HepG2 (cell line): ENCODE measurements at regions not wholly inside any gene's neighbourhood (a gene's known extent, or its start where the extent isn't known, plus 50 kb on each side); places are given as distances from the start of the nearest gene placed in this dataset.

ENCODE experiments used
- ATAC-seq: fragments of 200-7000 bp; cut with Tn5 transposase; 3 replicates; pipeline ENCODE4 v1.9.1; 2020; ENCODE audit warnings: mild to moderate bottlenecking, moderate library complexity
- BruUV-seq: library from RNA; stranded (reverse); fragments of 400-500 nt; replicated peaks from 2 replicates; lab custom pipeline; 2021; lab: Mats Ljungman, UMichigan
- CTCF ChIA-PET: fragments of 300-600 bp; formaldehyde crosslinking; extraction: SDS; loops from one replicate; lab custom pipeline; 2021; ENCODE audit warnings: low total read pairs, inconsistent platforms, low intra/inter-chr PET ratio; lab: Yijun Ruan, JAX
- POLR2A ChIA-PET: fragments of 350-600 bp; sonication (Branson Sonifier 250); formaldehyde crosslinking; loops from one replicate; lab custom pipeline; 2020; ENCODE audit warnings: antibody characterized with exemption, inconsistent platforms; lab: Yijun Ruan, JAX
- DNase-seq: peaks from one replicate; pipeline ENCODE4 v3.0.0-alpha.2; 2015; ENCODE audit warnings: low spot score
- FAIRE-seq: peaks from 3 replicates; lab custom pipeline; 2011; peaks lifted over from hg19 to GRCh38; lab: Jason Lieb, UNC
- H2AFZ ChIP-seq: one replicate; pipeline ENCODE4 v1.6.1; 2011; ENCODE audit warnings: low read length, inconsistent platforms
- H3K27ac ChIP-seq: fragments of 300-600 bp; 3 replicates; pipeline ENCODE4 v1.8.0; 2011; ENCODE audit warnings: mixed run types, mild to moderate bottlenecking, mixed read lengths, low read length, inconsistent platforms; ENCODE audit not compliant: insufficient read depth; ENCODE audit errors: extremely low read length
- H3K27me3 ChIP-seq, 2 experiments: fragments of 200-600 bp in 1 of 2; 2 replicates in 1 of 2; 3 replicates in 1 of 2; pipeline versions ENCODE4 v1.6.0 to v1.8.0; 2011; ENCODE audit warnings: low read length in 2 of 2, mild to moderate bottlenecking in 2 of 2, moderate library complexity in 2 of 2, inconsistent platforms in 1 of 2; ENCODE audit not compliant: insufficient read depth in 2 of 2, control insufficient read depth in 1 of 2
- H3K36me3 ChIP-seq, 2 experiments: fragments of 200-600 bp in 1 of 2; replicated peaks in 1 of 2; 2 replicates in 1 of 2; 3 replicates in 1 of 2; pipeline versions ENCODE4 v1.5.1 to v1.8.0; 2011; ENCODE audit warnings: low read length in 2 of 2, inconsistent platforms in 1 of 2; ENCODE audit not compliant: insufficient read depth in 2 of 2, control insufficient read depth in 1 of 2
- H3K4me1 ChIP-seq: 2 replicates; pipeline ENCODE4 v1.5.1; 2012; ENCODE audit warnings: low read length, inconsistent platforms; ENCODE audit not compliant: insufficient read depth
- H3K4me2 ChIP-seq: 2 replicates; pipeline ENCODE4 v1.6.0; 2011; ENCODE audit warnings: low read depth, low read length, inconsistent platforms
- H3K4me3 ChIP-seq, 3 experiments: fragments of 200-600 bp in 1 of 3; sonication (generic), shearing (Covaris generic) in 1 of 3; replicated peaks in 1 of 3; 2 replicates each; pipeline ENCODE4 v1.5.1; 2011 to 2016; ENCODE audit warnings: low read length in 3 of 3, inconsistent platforms in 2 of 3, low read depth in 2 of 3, mild to moderate bottlenecking in 2 of 3, control low read depth in 1 of 3, mixed read lengths in 1 of 3; ENCODE audit not compliant: insufficient read depth in 1 of 3
- H3K79me2 ChIP-seq: one replicate; pipeline ENCODE4 v1.6.1; 2011; ENCODE audit warnings: low read length, inconsistent platforms; ENCODE audit not compliant: insufficient read depth
- H3K9ac ChIP-seq: 2 replicates; pipeline ENCODE4 v1.6.0; 2011; ENCODE audit warnings: mild to moderate bottlenecking, low read depth, low read length, inconsistent platforms; ENCODE audit not compliant: insufficient read depth
- H3K9me3 ChIP-seq: 2 replicates; pipeline ENCODE4 v1.5.1; 2012; ENCODE audit warnings: mild to moderate bottlenecking, low read length
- H4K20me1 ChIP-seq: 2 replicates; pipeline ENCODE4 v1.6.0; 2011; ENCODE audit warnings: inconsistent platforms, mild to moderate bottlenecking, low read length, moderate library complexity; ENCODE audit not compliant: insufficient read depth
- AKAP8 ChIP-seq: sonication (generic); formaldehyde crosslinking; IDR thresholded peaks from 2 replicates; pipeline ENCODE4 v1.5.1; 2020; ENCODE audit warnings: mild to moderate bottlenecking, missing genetic modification reagents
- ARNT2 ChIP-seq: sonication (generic); formaldehyde crosslinking; IDR thresholded peaks from 2 replicates; pipeline ENCODE4 v1.8.0; 2022; ENCODE audit warnings: mild to moderate bottlenecking, low read depth, missing genetic modification reagents, moderate library complexity
- BRD4 ChIP-seq: sonication (generic); formaldehyde crosslinking; IDR thresholded peaks from 2 replicates; pipeline ENCODE4 v1.4.0; 2020; ENCODE audit warnings: missing genetic modification reagents
- DR1 ChIP-seq: sonication (generic); formaldehyde crosslinking; IDR thresholded peaks from 2 replicates; pipeline ENCODE4 v1.8.0; 2021; ENCODE audit warnings: mild to moderate bottlenecking, missing genetic modification reagents, inconsistent platforms
- IRF9 ChIP-seq: sonication (generic); formaldehyde crosslinking; IDR thresholded peaks from 2 replicates; pipeline ENCODE4 v1.8.0; 2022; ENCODE audit warnings: missing genetic modification reagents, mild to moderate bottlenecking, borderline replicate concordance
- KLF11 ChIP-seq: IDR thresholded peaks from 2 replicates; pipeline ENCODE4 v1.6.1; 2016; ENCODE audit warnings: missing compliant biosample characterization
- KLF12 ChIP-seq: sonication (generic); formaldehyde crosslinking; IDR thresholded peaks from 2 replicates; pipeline ENCODE4 v1.4.0; 2020; ENCODE audit warnings: missing genetic modification reagents, borderline replicate concordance
- PTBP1 ChIP-seq: fragments of 200-400 bp; formaldehyde crosslinking; IDR thresholded peaks from 2 replicates; pipeline ENCODE4 v1.6.1; 2018; ENCODE audit warnings: low read length, low read depth; ENCODE audit not compliant: poor library complexity, severe bottlenecking
- SNAPC2 ChIP-seq: sonication (generic); formaldehyde crosslinking; IDR thresholded peaks from 2 replicates; pipeline ENCODE4 v1.8.1; 2022; ENCODE audit warnings: mild to moderate bottlenecking, missing genetic modification reagents
- SOX6 ChIP-seq, 2 experiments: fragments of 450-650 bp in 1 of 2; sonication (generic) in 1 of 2; formaldehyde crosslinking in 1 of 2; IDR thresholded peaks; 2 replicates each; pipeline versions ENCODE4 v1.4.0 to v1.6.1; 2017 to 2020; ENCODE audit warnings: antibody characterized with exemption in 1 of 2, mild to moderate bottlenecking in 1 of 2, missing genetic modification reagents in 1 of 2
- TGIF2 ChIP-seq: IDR thresholded peaks from 2 replicates; pipeline ENCODE4 v1.6.1; 2016; ENCODE audit warnings: control low read depth, missing compliant biosample characterization
- YY1 ChIP-seq: IDR thresholded peaks from 2 replicates; pipeline ENCODE4 v1.6.1; 2011; ENCODE audit warnings: low read length, low read depth, moderate library complexity, mild to moderate bottlenecking; ENCODE audit not compliant: insufficient read depth, insufficient replicate concordance
- ZNF101 ChIP-seq: sonication (generic); formaldehyde crosslinking; IDR thresholded peaks from 2 replicates; pipeline ENCODE4 v1.4.0; 2020; ENCODE audit warnings: mild to moderate bottlenecking, low read depth, missing genetic modification reagents, borderline replicate concordance
- ZNF292 ChIP-seq: sonication (generic); formaldehyde crosslinking; IDR thresholded peaks from 2 replicates; pipeline ENCODE4 v1.8.1; 2022; ENCODE audit warnings: mild to moderate bottlenecking, low read depth, missing genetic modification reagents, borderline replicate concordance
- ZNF3 ChIP-seq: IDR thresholded peaks from 2 replicates; pipeline ENCODE4 v1.7.0; 2017; ENCODE audit warnings: inconsistent platforms
- ZNF430 ChIP-seq: sonication (generic); formaldehyde crosslinking; IDR thresholded peaks from 2 replicates; pipeline ENCODE4 v1.9.0; 2021; ENCODE audit warnings: mild to moderate bottlenecking, missing genetic modification reagents
- ZNF549 ChIP-seq: sonication (generic); formaldehyde crosslinking; IDR thresholded peaks from 2 replicates; pipeline ENCODE4 v1.5.0; 2020; ENCODE audit warnings: missing genetic modification reagents
- ZNF570 ChIP-seq: sonication (generic); formaldehyde crosslinking; IDR thresholded peaks from 2 replicates; pipeline ENCODE4 v1.4.0; 2020; ENCODE audit warnings: mild to moderate bottlenecking, missing genetic modification reagents, borderline replicate concordance
- ZNF574 ChIP-seq: sonication (generic); formaldehyde crosslinking; IDR thresholded peaks from 2 replicates; pipeline ENCODE4 v1.4.0; 2020; ENCODE audit warnings: missing genetic modification reagents
- ZNF75D ChIP-seq: sonication (generic); formaldehyde crosslinking; IDR thresholded peaks from 2 replicates; pipeline ENCODE4 v1.8.1; 2023; ENCODE audit warnings: missing genetic modification reagents, mild to moderate bottlenecking, borderline replicate concordance
- ZNF775 ChIP-seq: sonication (generic); formaldehyde crosslinking; IDR thresholded peaks from 2 replicates; pipeline ENCODE4 v1.4.0; 2020; ENCODE audit warnings: missing genetic modification reagents, mild to moderate bottlenecking, moderate library complexity, borderline replicate concordance
- ZSCAN30 ChIP-seq: sonication (generic); formaldehyde crosslinking; IDR thresholded peaks from 2 replicates; pipeline ENCODE4 v1.5.0; 2020; ENCODE audit warnings: mild to moderate bottlenecking, missing genetic modification reagents
- WGBS: methylation state at CpG from one replicate; pipeline ENCODE4 v1.1.6; 2017; ENCODE audit warnings: low lambda C conversion rate; 5-methylcytosine and 5-hydroxymethylcytosine counted together
- in situ Hi-C: cut with HindIII; loops from 2 replicates; pipeline ENCODE4 v1.10.0; 2017; ENCODE audit warnings: low pct_unique_long_range_greater_than_20kb; ENCODE audit not compliant: extremely low pct_ligation_motif_present
- intact Hi-C: fragments of 100-400 bp; cut with micrococcal nuclease; formaldehyde crosslinking; loops from one replicate; pipeline ENCODE4 v1.10.0; 2022; ENCODE audit not compliant: unreplicated experiment

GRCh38 chr1:94726981-94727685, 93.0 kb upstream of the SLC44A3 start (continued):
- TF ChIP-seq PTBP1 (no peak), ZNF101 (CRISPR knock-in tag) (no peak), ARNT2 (CRISPR knock-in tag) (no peak), AKAP8 (CRISPR knock-in tag) (no peak), KLF12 (CRISPR knock-in tag) (no peak), ZNF549 (peak; percentile 94; the same call in 1 of the 2 replicates), BRD4 (CRISPR knock-in tag) (no peak), ZSCAN30 (CRISPR knock-in tag) (no peak), ZNF570 (CRISPR knock-in tag) (no peak)
- TF ChIP-seq, all 625 proteins: peak for 4

- intact Hi-C loops: no loop called here
- POLR2A ChIA-PET: no interaction called here
- 96% methylated on average over 3 of the region's 3 CpGs for WGBS
- no peak for TF ChIP-seq SNAPC2 (CRISPR knock-in tag)
- TF ChIP-seq ZNF292 (CRISPR knock-in tag): no peak
- no peak for TF ChIP-seq ZNF574 (CRISPR knock-in tag)
- no peak for TF ChIP-seq ZNF775 (CRISPR knock-in tag)
- TF ChIP-seq ZNF75D (CRISPR knock-in tag): no peak
- TF ChIP-seq DR1 (CRISPR knock-in tag): no peak
- TF ChIP-seq ZNF430 (CRISPR knock-in tag): no peak
- TF ChIP-seq YY1: no peak
- no peak for TF ChIP-seq KLF11
- TF ChIP-seq TGIF2 (CRISPR knock-in tag): no peak
- no peak for TF ChIP-seq SOX6 (IDR thresholded peaks at IDR 0.05)
- no peak for TF ChIP-seq SOX6 (CRISPR knock-in tag; IDR thresholded peaks at IDR 0.05)
- no peak for TF ChIP-seq ZNF3 (CRISPR knock-in tag)
- TF ChIP-seq IRF9 (CRISPR knock-in tag): no peak
Measured at GRCh38 chr1:94725566-94725965, 94.6 kb upstream of the SLC44A3 start.

More at GRCh38 chr1:94725566-94725965, 94.6 kb upstream of the SLC44A3 start:
- DNase-seq (no peak), ATAC-seq (no peak), FAIRE-seq (no peak)
- Histone ChIP-seq H3K79me2 (no peaks in the 10 kb centered on the region), H3K36me3 (no peaks in the 10 kb centered on the region), H3K4me3 (no peak overlapping the region), H3K27me3 (no peaks in the 10 kb centered on the region), H3K4me2 (no peak overlapping the region), H2AFZ (no peak overlapping the region), H3K27ac (no peak overlapping the region), H3K4me1 (peaks cover 31% of the 10 kb centered on the region), H4K20me1 (no peaks in the 10 kb centered on the region), H3K9ac (no peak overlapping the region), H3K9me3 (no peaks in the 10 kb centered on the region)
- CTCF ChIA-PET: no interaction called here
- in situ Hi-C loops: no loop called here
- BruUV-seq: no TSS peak
